PFSK-1 (cell line): ENCODE measurements at regions not wholly inside any gene's neighbourhood (a gene's known extent, or its start where the extent isn't known, plus 50 kb on each side); places are given as distances from the start of the nearest gene placed in this dataset.

Source experiments
- FOXP2 ChIP-seq: optimal IDR thresholded peaks from 2 replicates; pipeline ENCODE3; 2011; ENCODE audit warnings: borderline replicate concordance, control low read depth, inconsistent platforms; ENCODE audit not compliant: insufficient read depth; ENCODE audit errors: extremely low read length, extremely low read depth
- POLR2AphosphoS5 ChIP-seq: IDR thresholded peaks from 2 replicates; pipeline ENCODE4 v1.6.1; 2012; ENCODE audit warnings: low read depth, mild to moderate bottlenecking, control low read depth, low read length, moderate library complexity
- SIN3A ChIP-seq: IDR thresholded peaks from 2 replicates; pipeline ENCODE4 v1.6.1; 2012; ENCODE audit warnings: mild to moderate bottlenecking, low read length, moderate library complexity, borderline replicate concordance; ENCODE audit not compliant: insufficient read depth
- TAF1 ChIP-seq: IDR thresholded peaks from 2 replicates; pipeline ENCODE4 v1.6.1; 2012; ENCODE audit warnings: low read length, control low read depth, borderline replicate concordance; ENCODE audit not compliant: insufficient read depth
- TF ChIP-seq, protein P1 (sequence below), 2 experiments: IDR thresholded peaks; 2 replicates each; pipeline versions ENCODE4 v1.6.1 to v1.8.0; 2011 to 2012; ENCODE audit warnings: low read depth in 2 of 2, low read length in 2 of 2, control low read depth in 1 of 2, inconsistent platforms in 1 of 2, mild to moderate bottlenecking in 1 of 2, moderate library complexity in 1 of 2; ENCODE audit not compliant: insufficient read depth in 1 of 2

GRCh38 chr6:37557645-37558114, 58.0 kb upstream of the CCDC167 start:
- TF ChIP-seq POLR2AphosphoS5 (no peak), TAF1 (no peak), SIN3A (no peak), FOXP2 (no peak)
- TF ChIP-seq, protein P1, sequence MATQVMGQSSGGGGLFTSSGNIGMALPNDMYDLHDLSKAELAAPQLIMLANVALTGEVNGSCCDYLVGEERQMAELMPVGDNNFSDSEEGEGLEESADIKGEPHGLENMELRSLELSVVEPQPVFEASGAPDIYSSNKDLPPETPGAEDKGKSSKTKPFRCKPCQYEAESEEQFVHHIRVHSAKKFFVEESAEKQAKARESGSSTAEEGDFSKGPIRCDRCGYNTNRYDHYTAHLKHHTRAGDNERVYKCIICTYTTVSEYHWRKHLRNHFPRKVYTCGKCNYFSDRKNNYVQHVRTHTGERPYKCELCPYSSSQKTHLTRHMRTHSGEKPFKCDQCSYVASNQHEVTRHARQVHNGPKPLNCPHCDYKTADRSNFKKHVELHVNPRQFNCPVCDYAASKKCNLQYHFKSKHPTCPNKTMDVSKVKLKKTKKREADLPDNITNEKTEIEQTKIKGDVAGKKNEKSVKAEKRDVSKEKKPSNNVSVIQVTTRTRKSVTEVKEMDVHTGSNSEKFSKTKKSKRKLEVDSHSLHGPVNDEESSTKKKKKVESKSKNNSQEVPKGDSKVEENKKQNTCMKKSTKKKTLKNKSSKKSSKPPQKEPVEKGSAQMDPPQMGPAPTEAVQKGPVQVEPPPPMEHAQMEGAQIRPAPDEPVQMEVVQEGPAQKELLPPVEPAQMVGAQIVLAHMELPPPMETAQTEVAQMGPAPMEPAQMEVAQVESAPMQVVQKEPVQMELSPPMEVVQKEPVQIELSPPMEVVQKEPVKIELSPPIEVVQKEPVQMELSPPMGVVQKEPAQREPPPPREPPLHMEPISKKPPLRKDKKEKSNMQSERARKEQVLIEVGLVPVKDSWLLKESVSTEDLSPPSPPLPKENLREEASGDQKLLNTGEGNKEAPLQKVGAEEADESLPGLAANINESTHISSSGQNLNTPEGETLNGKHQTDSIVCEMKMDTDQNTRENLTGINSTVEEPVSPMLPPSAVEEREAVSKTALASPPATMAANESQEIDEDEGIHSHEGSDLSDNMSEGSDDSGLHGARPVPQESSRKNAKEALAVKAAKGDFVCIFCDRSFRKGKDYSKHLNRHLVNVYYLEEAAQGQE (IDR thresholded peaks at IDR 0.05; ENCODE audit: insufficient read depth in 1 of 2, low read depth in 2 of 2, low read length in 2 of 2), result no peak

GRCh38 chr6:37556881-37557644, 57.4 kb upstream of the CCDC167 start:
- TF ChIP-seq, protein P1 (IDR thresholded peaks at IDR 0.05; ENCODE audit: insufficient read depth in 1 of 2, low read depth in 2 of 2, low read length in 2 of 2), result peak; percentile 68 to 80
- no peak for TF ChIP-seq TAF1
- TF ChIP-seq SIN3A, result no peak
- no peak for TF ChIP-seq POLR2AphosphoS5
- no peak for TF ChIP-seq FOXP2

DNA sequence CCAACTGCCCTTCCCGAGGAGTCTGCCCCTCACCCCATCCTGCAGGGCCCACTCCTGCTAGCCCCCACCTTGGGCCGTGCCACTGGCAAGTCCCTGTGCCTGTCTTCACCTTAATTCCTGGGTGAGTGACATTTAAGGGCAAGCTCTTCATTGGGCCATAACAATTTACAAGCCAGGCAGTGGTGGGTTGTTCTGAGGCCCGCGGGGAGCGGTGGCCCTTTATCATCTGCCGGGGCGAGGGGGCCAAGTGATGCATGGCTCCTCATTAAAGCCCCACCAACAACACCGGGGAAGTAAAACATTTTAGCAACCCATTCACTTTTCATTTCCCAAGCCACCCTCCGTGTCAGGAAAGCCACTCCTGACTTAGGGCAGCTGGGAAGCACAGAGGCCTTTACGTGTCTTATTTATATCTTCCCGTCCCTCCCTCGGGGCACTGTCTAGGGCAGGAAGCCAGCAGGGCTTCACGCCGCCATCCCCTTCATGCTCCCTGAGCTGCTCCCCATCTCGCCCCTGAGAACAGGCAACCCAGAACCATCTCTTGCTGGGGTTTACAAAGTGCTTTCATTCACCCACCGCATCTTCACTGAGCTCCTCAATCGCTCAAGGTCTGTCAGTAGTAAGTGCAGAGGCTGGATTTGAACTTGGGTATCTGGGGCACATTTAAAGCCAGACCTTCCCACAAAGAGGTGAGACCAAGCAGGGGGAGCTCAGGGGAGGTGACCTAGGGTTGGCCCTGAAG, 55.5 kb upstream of the CCDC167 start:
- TF ChIP-seq POLR2AphosphoS5 (no peak), TAF1 (no peak), FOXP2 (no peak), SIN3A (no peak)
- TF ChIP-seq, protein P1 (IDR thresholded peaks at IDR 0.05; ENCODE audit: insufficient read depth in 1 of 2, low read depth in 2 of 2, low read length in 2 of 2), result no peak

DNA sequence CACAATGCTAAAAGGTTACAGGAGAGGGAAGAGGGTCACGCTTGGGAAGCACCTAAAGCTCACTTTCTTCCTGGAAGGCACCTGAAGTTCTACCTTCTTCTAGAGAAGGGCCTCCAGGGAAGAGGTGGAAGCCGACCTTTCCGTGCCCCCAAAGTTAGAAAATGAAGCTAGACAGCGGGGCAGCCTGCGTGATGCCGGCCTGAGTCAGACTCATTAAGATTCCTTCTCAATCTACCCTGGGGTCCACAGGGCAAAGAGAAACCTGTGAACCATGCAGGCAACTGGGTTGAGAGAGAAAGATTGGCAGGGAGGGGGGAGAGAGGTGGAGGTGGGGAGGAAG, 54.8 kb upstream of the CCDC167 start:
- TF ChIP-seq, protein P1 (IDR thresholded peaks at IDR 0.05; ENCODE audit: insufficient read depth in 1 of 2, low read depth in 2 of 2, low read length in 2 of 2), result no peak
- TF ChIP-seq TAF1 (no peak), SIN3A (no peak), POLR2AphosphoS5 (no peak), FOXP2 (no peak)

- TF ChIP-seq, protein P1 (IDR thresholded peaks at IDR 0.05; ENCODE audit: insufficient read depth in 1 of 2, low read depth in 2 of 2, low read length in 2 of 2), result no peak
- no peak for TF ChIP-seq FOXP2
- TF ChIP-seq TAF1, result no peak
- no peak for TF ChIP-seq POLR2AphosphoS5
- no peak for TF ChIP-seq SIN3A
Observed at GRCh38 chr6:37552267-37552666, 52.6 kb upstream of the CCDC167 start.
